ENCODE measurements at regions not wholly inside any gene's neighbourhood (a gene's known extent, or its start where the extent isn't known, plus 50 kb on each side); places are given as distances from the start of the nearest gene placed in this dataset.
"Not testable (repeated sequence)": the region's sequence is repeated elsewhere in the genome, so short reads cannot be mapped to it uniquely, and the experiment has no call there.

DNA sequence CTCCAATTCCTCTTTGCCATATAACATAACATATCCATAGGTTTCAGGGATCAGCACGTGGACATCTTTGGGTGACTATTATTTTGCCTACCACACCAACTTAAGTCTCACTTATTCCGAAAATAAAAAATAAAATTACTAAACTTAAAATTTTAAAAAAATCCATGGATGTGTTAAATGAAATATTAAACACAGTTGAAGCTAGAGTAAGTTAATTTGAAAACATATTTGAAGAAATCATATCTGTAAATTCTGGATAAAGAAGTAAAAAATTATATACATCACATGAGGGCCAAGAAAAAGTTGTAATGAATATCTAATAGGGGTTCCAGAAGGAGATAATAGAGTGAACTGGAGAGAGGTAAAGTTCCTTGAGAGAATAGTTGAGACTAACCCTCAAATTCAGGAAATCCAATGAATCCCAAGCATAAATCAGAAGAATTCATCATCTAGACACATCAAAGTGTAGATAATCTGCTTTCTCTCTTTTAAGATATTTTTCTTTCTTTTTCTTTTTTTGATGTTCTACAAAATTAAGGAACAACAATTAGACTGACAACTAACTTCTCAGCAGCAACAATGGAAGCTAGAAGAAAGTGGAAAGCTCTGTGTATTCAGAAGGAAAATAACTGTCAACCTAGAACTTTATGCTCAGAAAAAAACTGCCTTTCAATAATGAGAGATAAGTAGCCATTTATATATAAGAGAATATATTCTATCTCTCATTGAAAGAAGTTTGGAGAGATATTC, 147.4 kb downstream of the ABHD5 start:
- H3K9me3 Mint-ChIP-seq = peaks cover 34% of the 10 kb centered on the region
- H3K36me3 Mint-ChIP-seq (ENCODE audit: low read depth) = no peaks in the 10 kb centered on the region
- no peak overlapping the region for H3K4me3 Mint-ChIP-seq
- H3K4me1 Mint-ChIP-seq = no peaks in the 10 kb centered on the region
- H3K27ac Mint-ChIP-seq = no peak overlapping the region
- TF ChIP-seq, protein P1, sequence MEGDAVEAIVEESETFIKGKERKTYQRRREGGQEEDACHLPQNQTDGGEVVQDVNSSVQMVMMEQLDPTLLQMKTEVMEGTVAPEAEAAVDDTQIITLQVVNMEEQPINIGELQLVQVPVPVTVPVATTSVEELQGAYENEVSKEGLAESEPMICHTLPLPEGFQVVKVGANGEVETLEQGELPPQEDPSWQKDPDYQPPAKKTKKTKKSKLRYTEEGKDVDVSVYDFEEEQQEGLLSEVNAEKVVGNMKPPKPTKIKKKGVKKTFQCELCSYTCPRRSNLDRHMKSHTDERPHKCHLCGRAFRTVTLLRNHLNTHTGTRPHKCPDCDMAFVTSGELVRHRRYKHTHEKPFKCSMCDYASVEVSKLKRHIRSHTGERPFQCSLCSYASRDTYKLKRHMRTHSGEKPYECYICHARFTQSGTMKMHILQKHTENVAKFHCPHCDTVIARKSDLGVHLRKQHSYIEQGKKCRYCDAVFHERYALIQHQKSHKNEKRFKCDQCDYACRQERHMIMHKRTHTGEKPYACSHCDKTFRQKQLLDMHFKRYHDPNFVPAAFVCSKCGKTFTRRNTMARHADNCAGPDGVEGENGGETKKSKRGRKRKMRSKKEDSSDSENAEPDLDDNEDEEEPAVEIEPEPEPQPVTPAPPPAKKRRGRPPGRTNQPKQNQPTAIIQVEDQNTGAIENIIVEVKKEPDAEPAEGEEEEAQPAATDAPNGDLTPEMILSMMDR (IDR thresholded peaks at IDR 0.05) = no peak
- H3K27me3 Mint-ChIP-seq (ENCODE audit: low read depth, poor library complexity) = peaks cover 22% of the 10 kb centered on the region
- no peak for DNase-seq

DNA sequence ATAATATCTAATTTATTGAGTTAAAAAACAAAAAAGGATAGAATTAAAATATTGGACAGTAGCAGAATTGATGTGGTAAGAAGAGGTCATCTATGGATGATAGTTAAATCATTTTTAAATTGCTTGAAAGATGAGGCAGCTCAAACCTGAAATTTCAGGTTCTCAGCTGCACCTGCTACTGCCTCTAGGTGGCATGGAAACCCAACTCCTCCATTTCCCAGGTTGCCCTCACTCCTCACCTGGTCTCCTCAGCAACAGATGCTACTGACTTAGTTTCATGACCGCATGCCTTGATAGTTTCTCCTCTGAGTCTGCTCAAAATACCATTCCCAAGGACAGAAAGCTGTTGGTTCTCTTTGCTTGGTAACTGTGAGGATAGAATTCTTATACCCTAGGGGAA, 148.1 kb downstream of the ABHD5 start:
- Mint-ChIP-seq H3K27ac (no peak overlapping the region), H3K27me3 (ENCODE audit: low read depth, poor library complexity) (peaks cover 22% of the 10 kb centered on the region), H3K36me3 (ENCODE audit: low read depth) (no peaks in the 10 kb centered on the region), H3K9me3 (peaks cover 34% of the 10 kb centered on the region), H3K4me1 (no peaks in the 10 kb centered on the region), H3K4me3 (no peak overlapping the region)
- TF ChIP-seq, protein P1 (IDR thresholded peaks at IDR 0.05) = no peak
- DNase-seq = no peak

- H3K36me3 Mint-ChIP-seq (ENCODE audit: low read depth) = no peaks in the 10 kb centered on the region
- H3K27ac Mint-ChIP-seq = no peak overlapping the region
- H3K4me3 Mint-ChIP-seq = no peak overlapping the region
Observed at GRCh38 chr3:43843386-43843785, 152.6 kb downstream of the ABHD5 start.

DNA sequence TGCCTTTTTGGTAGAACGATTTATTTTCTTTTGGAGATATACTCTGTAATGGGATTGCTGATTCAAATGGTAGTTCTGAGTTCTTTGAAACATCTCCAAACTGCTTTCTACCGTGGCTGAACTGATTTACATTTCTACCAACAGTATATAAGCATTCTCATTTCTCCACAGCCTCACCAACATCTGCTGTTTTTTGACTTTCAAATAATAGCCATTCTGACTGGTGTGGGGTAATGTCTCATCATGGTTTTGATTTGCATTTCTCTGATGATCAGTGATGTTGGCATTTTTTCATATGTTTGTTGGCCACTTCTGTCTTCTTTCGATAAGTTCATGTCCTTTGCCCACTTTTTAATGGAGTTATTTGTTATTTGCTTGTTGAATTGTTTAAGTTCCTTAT, 154.0 kb downstream of the ABHD5 start:
- H3K9me3 Mint-ChIP-seq = peaks cover 41% of the 10 kb centered on the region
- H3K4me3 Mint-ChIP-seq = no peak overlapping the region
- no peak overlapping the region for H3K27ac Mint-ChIP-seq
- H3K4me1 Mint-ChIP-seq = no peaks in the 10 kb centered on the region
- TF ChIP-seq, protein P1 (IDR thresholded peaks at IDR 0.05) = no peak
- H3K27me3 Mint-ChIP-seq (ENCODE audit: low read depth, poor library complexity) = peaks cover 21% of the 10 kb centered on the region
- no peak for DNase-seq
- no peaks in the 10 kb centered on the region for H3K36me3 Mint-ChIP-seq (ENCODE audit: low read depth)

More at GRCh38 chr3:43843386-43843785, 152.6 kb downstream of the ABHD5 start:
- no peak for DNase-seq
- Mint-ChIP-seq H3K9me3 (peaks cover 48% of the 10 kb centered on the region), H3K4me1 (no peaks in the 10 kb centered on the region), H3K27me3 (ENCODE audit: low read depth, poor library complexity) (peaks cover 21% of the 10 kb centered on the region)
- TF ChIP-seq, protein P1 (IDR thresholded peaks at IDR 0.05) = no peak

DNA sequence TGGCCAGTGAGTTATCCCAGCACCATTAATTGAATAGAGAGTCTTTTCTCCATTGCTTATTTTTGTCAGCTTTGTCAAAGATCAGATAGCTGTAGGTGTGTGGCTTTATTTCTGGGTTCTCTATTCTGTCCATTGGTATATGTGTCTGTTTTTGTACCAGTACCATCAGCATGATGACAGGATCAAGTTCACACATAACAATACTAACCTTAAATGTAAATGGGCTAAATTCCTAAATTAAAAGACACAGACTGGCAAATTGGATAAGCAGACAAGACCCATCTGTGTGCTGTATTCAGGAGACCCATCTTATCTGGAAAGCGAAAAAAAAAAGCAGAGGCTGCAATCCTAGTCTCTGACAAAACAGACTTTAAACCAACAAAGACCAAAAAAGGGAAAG, 154.8 kb downstream of the ABHD5 start:
- not testable (repeated sequence) for H3K4me3 Mint-ChIP-seq; DNase-seq; H3K36me3 Mint-ChIP-seq (ENCODE audit: low read depth); H3K4me1 Mint-ChIP-seq; H3K27ac Mint-ChIP-seq
- peaks cover 17% of the 10 kb centered on the region for H3K27me3 Mint-ChIP-seq (ENCODE audit: low read depth, poor library complexity)
- peaks cover 40% of the 10 kb centered on the region for H3K9me3 Mint-ChIP-seq

GRCh38 chr3:43852066-43852465, 161.3 kb downstream of the ABHD5 start:
- Mint-ChIP-seq H3K9me3 (peaks cover 19% of the 10 kb centered on the region), H3K27ac (no peak overlapping the region), H3K27me3 (ENCODE audit: low read depth, poor library complexity) (peaks cover 5% of the 10 kb centered on the region), H3K4me3 (no peak overlapping the region), H3K36me3 (ENCODE audit: low read depth) (no peaks in the 10 kb centered on the region), H3K4me1 (no peaks in the 10 kb centered on the region)
- no peak for DNase-seq
- TF ChIP-seq, protein P1 (IDR thresholded peaks at IDR 0.05) = no peak

All from nephron progenitor cell (in vitro differentiated cells).